ENCODE measurements at regions not wholly inside any gene's neighbourhood (a gene's known extent, or its start where the extent isn't known, plus 50 kb on each side); places are given as distances from the start of the nearest gene placed in this dataset.
A peak's percentile ranks its signal among the peaks of the same experiment; 100 is the strongest.
"Not testable (repeated sequence)": the region's sequence is repeated elsewhere in the genome, so short reads cannot be mapped to it uniquely, and the experiment has no call there.

DNA sequence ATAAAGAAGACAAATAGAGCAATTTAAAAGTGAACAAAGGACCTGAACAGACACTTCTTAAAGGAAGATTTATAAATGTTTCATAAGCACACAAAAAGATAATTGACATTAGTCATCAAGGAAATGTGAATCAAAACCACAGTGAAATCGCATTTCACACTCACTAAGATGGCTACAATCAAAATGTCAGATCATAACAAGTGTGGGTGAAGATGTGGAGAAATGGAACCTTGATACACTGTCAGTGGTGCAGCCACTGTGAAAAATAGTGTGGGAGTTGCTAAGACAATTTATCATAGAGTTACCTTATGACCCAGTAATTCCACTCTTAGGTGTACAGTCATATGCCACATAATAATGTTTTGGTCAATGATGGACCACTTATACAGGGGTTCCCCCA lies 54.5 kb upstream of the HTR4 start:
- no peak for DNase-seq (ENCODE audit: low read depth)

DNA sequence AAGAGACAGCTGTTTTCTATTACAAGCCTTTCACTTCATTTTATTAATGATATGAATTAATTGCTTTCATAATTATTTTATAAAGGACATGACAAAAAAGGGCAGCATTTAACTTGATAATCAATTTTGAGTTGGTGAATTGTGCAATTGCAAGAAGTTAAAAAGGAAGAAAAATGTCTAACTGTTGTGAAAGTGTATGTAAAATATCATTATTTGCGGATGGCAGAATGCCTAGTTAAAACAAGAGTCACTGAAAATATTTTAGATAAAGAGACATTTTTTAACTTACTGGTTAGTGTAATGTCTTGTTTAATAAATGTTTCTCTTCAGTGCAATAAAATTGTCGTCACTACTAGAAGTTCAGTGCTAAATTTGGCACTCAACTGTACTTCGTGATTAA lies 57.6 kb upstream of the HTR4 start:
- no peak for DNase-seq (ENCODE audit: low read depth)

DNA sequence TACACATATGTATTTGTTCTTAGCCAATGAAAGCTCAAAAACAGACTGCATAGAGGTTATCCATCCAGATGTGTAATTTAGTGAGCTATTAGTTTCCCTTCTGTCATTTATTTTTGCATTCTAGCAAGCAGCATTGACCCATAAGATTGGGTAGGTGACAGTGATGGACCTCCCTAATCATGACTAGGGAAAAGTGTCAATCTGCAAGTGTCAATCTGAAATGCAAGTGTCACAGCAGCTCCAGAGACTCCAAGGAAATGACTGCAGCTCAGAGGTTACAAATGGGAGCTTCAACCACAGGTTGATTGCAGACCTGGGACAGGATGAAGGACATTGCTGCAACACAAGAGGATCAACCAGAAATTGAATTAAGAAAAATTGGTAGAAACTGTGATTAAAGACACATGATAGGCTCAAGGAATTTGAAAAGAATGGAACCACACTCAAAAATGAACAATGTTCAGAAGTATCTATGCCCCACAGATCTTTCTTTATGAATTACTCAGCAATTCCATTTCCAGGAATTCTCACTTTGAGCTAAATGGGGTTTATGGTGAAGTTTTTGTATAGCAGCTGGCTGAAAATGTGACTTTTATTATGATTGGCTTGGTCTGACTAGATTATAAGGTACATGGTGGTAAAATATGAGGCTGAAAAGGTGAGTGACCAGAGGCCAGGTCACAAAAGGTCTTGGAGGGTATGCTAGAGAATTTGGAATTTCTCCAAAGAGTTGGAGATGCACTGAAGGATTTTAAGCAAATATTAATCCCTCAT lies 59.6 kb upstream of the HTR4 start:
- DNase-seq (ENCODE audit: low read depth): no peak

DNA sequence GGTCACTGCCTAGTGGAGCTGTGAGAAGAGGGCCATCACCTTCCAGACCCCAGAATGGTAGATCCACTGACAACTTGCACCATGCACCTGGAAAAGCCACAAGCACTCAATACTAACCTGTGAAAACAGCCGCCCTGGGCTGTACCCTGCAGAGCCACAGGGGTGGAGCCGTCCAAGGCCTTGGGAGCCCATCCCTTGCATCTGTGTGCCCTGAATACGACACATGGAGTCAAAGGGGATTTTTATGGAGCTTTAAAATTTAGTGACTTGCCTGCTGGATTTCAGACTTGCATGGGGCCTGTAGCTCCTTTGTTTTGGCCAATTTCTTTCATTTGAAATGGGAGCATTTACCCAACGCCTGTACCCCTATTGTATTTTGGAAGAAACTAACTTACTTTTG lies 62.4 kb upstream of the HTR4 start:
- DNase-seq (ENCODE audit: low read depth): no peak

DNA sequence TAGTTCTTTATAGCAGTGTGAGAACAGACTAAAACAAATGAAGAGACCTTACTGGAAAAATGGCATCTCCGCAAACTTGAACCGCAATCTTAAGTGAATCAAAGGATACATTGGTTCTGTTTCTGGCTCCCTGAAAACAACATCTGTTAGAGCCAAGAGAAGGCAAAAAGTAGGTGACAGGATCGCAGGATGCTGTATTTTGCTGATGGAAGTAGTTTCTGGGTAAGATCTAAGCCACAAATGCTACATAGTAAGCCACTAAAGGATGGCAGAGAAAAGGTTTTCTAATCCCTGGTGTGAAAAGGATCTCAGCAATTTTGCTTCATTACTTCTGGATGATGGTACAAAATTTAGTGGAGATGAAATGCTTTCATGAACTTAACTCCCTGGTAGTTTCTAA lies 63.3 kb upstream of the HTR4 start:
- DNase-seq (ENCODE audit: low read depth): no peak

DNA sequence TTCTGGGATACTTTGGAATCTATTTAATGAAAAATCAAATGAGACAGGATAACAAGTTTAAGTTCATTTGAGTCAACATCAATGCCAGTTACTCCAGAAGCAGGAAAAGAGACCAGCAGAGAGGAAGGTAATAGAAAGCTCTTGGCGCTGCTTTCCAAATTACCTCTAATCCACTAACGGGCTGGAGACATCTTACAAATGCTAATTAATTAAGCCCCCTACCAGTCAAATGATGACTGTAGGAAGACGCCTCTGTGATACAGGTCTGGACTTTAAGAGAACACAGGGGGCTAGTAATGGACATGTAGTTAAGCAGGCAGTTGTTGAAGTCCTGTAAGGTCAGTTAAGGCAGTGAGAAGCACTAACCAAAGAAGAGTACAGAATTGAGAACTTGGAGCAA lies 65.3 kb upstream of the HTR4 start:
- DNase-seq (ENCODE audit: low read depth): no peak

DNA sequence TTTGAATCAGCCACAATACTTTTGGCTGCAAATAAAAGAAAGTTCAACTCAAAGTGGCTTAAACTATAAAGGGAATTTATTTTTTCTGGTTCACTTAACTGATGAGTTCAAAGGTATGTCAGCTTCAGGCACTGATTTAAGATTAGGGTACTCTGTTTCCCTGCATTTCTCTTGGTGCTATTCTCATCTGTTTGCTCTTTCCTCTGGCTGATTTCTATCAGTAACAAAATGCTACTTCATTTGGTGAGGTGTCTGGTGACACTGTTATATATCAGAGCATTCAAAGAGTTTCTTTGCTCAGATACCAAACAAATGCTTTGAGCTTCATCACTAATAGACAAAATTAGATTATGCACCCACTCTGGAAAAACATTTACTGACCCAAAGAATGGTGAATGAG lies 65.9 kb upstream of the HTR4 start:
- no peak for DNase-seq (ENCODE audit: low read depth)

DNA sequence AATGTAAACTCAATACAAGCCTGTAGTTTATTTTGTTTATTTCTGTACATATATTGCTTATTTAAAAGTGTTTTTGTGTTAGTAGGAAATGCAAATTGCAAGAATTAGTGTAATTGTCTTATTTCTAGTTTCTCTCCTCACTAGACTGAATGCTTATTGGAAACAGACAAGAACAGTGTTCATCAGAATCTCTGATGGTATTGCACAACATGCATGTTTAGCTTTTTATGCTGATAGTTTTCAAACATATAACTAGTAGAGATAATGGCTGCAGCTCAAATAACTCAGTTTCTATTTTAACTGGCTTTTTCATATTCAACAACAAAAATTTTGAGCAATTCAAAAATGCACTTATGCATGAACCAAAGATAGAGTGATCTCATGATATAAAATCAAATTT lies 68.8 kb upstream of the HTR4 start:
- DNase-seq (ENCODE audit: low read depth): no peak

DNA sequence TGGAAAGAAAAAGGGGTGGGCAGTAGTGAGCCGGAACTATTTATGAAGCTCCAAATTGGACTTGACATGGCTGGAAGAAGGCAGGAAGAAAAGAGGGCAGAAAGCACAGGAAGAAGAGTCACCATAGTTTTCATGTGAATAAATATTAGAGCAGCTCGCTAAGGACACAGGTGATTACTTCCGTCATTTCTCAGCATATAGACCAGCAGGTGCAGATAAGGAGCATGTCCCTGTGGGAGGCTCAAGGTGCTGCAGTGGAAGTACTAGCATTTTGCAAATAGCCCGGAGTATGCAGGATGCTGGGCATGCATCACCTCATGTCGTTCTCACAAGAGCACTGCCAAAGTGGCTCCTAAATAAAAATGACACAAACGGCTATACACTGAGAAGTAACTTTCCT lies 71.3 kb upstream of the HTR4 start:
- no peak for DNase-seq (ENCODE audit: low read depth)

DNA sequence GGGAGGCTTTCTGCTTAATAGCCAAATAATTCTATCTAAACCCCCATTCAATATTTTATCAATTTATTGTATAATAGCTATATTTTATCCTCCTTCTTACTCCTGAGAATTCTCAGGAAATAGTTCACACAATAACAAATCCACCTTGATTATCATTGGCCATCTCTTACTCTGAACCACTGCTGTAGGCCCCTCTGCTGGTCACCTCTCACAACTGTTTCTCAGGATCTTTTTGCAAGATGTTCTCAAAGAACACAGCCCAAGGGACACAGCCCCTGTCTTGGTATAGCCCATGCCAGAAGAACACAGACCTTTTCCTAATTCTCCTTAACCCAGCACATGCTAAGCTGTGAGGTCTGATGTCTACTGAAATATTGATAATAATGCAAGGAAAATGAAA lies 74.9 kb upstream of the HTR4 start:
- DNase-seq (ENCODE audit: low read depth): no peak

DNA sequence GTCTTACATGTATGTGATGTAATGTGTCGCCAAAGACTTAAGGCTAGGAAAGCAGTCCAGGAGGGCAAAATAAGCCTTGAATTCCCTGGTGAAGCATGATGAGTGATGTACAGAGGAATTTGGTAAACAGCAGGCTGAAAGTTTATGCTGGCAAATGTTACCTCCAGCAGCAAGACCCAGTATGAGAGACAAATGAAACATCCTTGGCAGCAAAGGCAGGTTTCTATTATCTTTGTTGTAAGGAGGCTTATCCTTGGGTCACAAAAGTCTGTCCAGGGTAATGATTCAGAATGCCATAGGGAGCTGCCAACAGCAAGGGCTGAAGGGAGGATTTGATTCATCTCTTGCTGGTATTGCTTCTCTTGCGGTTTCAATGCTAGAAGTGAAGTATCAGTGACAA lies 75.9 kb upstream of the HTR4 start:
- peak; percentile 46 for DNase-seq (ENCODE audit: low read depth)

DNA sequence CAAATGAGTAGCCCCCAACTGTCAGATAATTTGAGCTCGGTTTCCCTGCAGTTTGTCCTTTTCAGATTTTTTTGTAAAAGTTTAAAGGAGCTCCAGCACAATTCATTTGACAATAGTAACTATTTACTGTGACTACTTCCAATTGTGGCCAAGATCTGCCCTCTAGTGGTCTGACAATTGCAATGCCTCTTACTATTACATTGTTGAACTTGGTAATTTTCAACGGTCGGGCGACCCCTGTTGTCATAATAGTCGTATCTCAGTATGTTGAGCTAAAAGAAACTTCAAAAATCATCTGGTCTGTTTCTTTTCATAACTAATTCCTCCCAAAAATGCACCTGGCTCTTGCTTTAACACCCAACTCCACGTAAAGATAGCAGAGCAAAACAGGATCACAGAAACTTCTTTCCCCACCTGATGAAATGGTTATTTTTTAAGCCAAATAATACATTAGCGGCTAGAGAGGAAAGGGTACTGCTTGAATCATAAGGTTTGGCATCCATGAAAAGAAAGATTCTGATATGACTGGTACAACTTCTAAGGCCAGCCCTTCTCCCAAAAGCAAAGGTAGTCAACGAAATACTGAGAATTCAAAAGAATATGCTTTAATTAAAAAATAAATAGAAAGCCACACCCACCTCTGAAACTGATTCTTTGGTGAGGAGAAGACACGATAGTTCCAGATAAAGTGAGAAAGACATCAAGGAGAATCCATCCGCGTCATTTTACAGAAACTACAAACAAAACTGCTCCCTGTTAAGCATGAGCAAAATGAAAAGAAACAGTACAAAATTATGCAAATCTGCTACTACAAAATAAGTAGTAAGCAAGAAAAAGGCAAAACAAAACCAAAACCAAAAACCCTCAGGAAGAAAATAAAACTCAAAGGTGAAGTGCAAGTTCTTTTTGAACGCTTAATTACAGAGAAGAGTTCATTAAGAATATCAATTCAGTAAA lies 76.9 kb upstream of the HTR4 start:
- DNase-seq (ENCODE audit: low read depth): peak; percentile 78

DNA sequence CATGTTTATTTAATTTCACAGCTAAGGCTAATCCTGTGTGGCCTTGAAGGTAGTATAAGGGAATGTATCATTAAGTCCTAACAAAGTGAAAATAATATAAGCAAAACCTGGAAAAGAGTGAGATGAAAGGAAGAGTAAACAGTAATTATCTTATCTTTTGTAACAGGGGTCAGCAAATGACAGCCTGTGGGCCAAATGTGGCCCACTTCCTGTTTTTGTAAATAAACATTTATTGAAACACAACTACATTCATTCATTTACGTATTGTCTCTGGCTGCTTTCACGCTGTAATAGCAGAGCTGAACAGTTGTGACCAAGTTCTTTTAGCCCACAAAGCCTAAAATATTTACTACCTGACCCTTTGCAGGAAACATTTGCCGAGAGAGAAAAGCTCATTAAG lies 78.4 kb upstream of the HTR4 start:
- DNase-seq (ENCODE audit: low read depth): no peak

DNA sequence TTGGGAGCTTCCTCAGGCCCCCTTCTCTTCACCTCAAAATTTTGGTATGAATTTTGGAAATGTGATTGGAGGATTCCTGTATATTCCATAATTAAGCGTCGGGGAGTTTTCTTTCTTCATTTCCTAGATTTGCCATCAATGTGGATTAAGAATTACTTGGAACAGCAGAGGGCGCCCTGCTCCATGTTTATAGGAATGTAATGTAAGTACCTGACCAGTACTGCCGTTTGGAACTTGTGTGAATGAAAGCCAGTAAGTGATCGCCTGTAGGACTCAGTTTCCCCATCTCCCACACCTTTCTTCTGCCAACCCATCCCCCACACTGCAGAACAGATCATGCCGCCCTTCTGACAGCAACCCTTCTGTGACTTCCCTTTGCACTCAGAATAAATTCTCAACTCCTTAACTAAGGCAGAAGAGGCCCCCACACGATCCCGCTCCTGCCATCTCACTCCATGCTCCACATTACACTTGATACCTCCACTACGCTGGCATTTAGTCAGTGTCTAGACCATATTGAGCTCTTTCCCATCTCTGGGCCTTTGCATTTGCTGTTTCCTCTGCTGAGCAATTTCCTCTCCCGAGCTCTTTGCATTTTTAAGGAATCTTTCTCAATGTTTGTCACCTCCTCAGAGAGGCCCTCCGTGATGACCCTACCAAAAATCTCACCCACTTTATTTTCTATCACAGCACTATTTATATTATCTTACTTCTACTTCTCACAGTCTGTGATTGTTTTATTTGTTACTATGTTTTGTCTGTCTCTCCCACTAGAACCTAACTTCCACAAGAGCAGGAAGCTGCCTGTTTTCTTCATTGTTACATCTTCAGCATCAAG lies 79.5 kb upstream of the HTR4 start:
- DNase-seq (ENCODE audit: low read depth): peak; percentile 73

DNA sequence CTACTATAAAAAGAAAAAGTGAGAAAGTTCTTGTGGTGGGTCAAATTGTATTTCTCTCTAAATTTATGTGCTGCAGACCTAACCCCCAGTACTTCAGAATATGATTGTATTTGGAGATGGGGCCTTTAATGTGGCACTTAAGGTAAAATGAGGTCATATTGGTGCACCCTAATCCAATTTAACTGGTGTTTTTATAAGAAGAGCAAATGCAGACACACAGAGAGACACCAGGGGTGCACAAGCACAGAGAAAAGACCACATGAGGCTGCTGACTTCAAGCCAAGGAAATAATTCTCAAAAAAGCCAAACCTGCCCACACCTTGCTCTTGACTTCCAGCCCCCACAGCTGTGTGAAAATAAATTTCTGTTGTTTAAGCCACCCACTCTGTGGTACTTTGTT lies 80.2 kb upstream of the HTR4 start:
- DNase-seq (ENCODE audit: low read depth): no peak

DNA sequence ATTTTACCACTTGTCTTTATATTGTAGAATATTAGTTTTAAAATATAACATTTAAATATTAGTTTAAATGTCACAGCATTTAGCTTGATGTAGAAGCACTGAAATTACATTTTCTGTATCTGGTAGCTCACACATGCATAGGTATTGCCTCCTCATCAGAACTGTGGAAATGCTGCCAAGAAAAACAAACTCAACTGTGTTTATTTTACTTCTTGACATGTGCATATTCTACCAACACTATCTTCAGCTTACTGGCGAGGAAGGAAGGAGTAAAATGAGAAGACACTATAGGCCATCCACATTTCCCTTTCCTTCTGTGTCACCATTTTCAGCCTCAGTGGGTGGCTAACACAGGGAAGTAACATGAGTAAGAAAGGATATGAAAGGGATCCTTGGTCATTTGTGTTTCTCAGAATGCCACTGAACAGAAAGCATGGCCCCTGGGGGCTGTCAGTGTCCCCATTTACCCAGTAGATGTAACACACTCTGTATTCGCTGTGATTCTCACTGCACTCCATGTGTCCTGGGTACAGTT lies 81.0 kb upstream of the HTR4 start:
- no peak for DNase-seq (ENCODE audit: low read depth)

DNA sequence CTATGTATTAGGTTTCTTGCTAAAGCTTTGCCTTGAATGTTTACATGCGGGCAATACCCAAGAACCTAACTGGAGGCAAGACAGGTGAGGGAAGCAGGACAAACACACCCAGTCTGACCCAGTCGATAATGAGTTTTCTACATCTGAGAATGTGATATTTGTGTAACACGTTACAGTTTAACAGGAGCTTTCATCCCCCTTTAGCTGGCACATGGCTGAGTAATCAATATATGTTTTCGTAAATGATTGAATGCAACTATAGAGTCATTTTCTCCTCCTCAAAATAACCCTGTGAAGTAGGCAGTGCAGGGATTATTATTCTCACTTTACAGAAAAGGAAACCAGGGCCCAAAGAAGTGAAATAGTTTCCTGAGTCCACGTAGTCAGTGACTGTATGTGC lies 84.7 kb upstream of the HTR4 start:
- no peak for DNase-seq (ENCODE audit: low read depth)

DNA sequence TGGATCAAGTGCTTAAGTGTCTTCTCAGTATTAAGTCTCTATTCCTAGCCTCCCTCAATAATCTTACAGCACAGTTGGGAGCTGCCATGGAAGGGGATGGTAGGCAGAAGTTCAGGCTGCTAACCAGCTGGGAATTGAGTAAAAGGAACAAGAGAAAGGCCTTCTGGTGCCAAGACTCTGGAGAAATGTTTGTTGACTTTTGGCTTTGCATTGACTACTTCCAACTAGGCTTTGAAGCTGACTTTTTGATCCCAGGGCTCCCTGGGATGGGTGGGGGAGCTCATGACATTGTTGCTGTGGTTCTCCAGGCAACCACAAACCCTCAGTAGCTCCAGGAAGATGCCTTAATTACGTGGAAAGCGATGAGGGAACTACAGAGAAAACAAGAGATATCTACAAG lies 85.2 kb upstream of the HTR4 start:
- DNase-seq (ENCODE audit: low read depth): no peak

DNA sequence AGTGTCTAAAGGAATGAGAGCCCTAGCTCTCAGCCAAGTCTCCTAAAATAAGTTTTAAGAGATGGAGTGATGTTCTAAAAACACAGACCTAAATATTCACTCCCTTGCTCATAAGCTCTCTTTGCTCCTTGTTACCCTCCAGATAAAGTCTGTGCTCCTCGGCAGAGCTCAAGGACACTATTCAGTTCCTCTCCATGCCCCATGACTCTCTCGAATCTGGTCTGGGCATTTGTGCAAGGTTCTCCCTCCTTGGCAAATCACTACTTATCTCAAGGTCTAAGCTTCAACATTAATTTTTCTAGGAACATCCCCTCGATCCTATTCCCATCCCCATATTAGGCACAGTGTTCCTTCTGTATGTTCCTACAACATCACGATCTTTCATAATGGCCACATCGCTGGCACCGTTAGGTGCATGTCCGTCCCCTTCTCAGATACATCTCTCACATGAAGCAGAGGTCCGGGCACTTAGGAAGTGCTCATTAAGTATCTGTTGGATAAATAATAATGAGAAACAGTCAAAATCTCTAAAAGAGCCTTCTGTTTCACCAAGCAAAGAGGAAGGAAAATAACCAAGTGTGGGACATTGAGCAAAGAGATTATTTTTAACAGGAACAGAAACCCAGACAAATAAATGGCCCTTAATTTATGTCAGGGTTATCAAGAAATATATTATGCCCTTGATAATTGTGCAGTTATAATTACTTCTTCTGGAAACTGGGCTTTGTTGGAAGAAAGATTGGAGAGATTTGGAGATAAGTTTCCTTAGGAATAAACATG lies 85.9 kb upstream of the HTR4 start:
- DNase-seq (ENCODE audit: low read depth): no peak

DNA sequence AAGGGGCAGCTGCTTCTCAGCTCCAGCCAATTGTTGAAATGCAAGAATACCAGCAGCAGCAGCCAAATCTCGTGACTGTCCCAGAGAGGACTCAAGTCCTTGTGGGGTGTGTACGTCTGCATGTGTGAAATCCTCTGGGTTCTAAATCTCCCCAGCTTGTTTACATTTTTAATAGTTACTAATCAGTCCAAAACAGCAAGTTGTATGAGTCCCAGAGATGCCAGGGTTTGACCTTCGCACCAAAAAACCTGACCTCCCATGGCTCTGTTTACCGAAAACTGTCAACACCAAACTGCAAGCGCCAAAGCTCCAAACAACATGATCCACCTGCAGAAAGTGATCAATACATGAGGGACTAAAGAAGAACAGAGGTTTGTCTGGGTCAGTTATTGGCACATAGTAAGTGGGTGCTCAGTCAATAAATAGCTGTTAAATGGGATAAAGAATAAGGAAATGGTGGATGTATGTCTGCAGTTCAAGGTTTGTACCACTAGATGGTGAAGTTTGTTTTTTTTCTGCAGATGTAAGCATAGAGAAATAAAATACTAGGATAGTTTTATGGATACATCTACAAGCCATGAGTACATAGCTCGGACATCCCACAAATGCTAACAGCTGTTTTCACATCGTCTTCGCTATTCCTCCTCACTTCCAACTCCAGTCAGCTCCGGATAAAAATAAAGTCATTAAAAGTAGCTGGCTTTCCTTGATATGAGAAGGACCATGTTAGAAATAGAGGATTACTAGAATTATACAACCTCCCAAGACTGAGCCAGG lies 85.3 kb upstream of the ADRB2 start:
- peak; percentile 58 for DNase-seq (ENCODE audit: low read depth)

DNA sequence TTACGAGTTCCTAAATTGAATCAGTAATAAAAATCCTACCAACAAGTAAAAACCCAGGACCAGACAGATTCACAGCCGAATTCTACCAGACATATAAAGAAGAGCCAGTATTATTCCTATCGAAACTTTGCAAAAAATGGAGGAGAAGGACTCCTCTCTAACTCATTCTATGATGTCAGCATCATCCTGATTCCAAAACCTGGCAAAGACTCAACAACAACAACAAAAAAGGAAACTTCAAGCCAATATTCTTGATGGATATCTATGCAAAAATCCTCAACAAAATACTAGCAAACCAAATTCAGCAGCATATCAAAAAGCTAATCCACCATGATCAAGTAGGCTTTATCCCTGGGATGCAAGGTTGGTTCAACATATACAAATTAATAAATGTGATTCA lies 84.6 kb upstream of the ADRB2 start:
- DNase-seq (ENCODE audit: low read depth): not testable (repeated sequence)
